ENCODE measurements at regions not wholly inside any gene's neighbourhood (a gene's known extent, or its start where the extent isn't known, plus 50 kb on each side); places are given as distances from the start of the nearest gene placed in this dataset.

DNA sequence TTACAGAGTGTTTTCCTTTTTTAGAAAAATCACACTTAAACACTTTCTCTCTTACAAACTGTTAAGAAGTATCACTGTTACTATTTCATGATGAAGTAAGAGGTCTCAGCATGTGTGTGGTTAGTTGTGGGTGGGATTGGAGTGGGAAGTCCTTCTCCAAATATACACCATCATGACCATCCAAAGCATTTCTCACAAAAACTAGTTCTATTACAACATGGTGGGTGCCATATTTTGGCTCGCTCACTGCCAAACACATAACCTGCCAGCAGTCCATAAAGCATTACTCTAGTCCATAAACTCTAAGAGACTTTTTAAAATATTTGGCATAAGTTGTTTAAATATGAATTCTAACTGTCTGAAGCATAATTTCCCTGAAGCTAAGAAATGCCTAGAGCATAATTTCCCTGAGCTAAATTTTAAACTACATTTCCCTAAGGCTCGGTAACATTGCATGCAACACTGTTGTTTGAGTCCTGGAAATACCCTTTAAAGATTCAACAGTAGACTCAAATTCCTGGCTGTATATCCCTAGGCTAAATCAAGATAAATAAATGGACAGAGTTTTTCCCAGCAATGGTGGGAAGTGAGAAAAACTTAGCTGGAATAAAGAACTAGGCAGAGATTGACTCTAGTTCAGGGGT is 415.0 kb upstream of the INTU start:
- DNase-seq (ENCODE audit: low read depth), result no peak
- TF ChIP-seq, protein P1, sequence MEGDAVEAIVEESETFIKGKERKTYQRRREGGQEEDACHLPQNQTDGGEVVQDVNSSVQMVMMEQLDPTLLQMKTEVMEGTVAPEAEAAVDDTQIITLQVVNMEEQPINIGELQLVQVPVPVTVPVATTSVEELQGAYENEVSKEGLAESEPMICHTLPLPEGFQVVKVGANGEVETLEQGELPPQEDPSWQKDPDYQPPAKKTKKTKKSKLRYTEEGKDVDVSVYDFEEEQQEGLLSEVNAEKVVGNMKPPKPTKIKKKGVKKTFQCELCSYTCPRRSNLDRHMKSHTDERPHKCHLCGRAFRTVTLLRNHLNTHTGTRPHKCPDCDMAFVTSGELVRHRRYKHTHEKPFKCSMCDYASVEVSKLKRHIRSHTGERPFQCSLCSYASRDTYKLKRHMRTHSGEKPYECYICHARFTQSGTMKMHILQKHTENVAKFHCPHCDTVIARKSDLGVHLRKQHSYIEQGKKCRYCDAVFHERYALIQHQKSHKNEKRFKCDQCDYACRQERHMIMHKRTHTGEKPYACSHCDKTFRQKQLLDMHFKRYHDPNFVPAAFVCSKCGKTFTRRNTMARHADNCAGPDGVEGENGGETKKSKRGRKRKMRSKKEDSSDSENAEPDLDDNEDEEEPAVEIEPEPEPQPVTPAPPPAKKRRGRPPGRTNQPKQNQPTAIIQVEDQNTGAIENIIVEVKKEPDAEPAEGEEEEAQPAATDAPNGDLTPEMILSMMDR (conservative IDR thresholded peaks at IDR 0.05; ENCODE audit: low read depth, low read length), result no peak
- H3K4me3 ChIP-seq (ENCODE audit: low read depth, low read length), result no peak overlapping the region

DNA sequence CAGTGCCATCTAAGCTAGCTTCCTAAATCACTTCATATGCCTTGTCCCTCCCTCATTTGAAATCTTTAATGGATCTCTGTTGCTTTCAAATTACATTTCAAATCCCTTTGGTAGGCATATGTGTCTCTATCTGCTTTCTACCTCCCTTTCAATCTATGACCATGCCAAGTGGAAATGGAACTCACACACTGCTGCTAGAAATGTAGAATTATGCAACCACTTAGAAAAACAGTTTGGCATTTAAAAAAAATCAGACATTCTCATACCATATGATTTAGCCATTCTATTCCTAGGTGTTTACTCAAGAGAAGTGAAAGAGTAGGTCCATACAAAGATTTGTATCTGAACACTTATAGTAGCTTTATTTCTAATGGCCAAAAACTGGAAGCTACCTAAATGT is 413.5 kb upstream of the INTU start:
- TF ChIP-seq, protein P1 (conservative IDR thresholded peaks at IDR 0.05; ENCODE audit: low read depth, low read length), result no peak
- no peak overlapping the region for H3K4me3 ChIP-seq (ENCODE audit: low read depth, low read length)

DNA sequence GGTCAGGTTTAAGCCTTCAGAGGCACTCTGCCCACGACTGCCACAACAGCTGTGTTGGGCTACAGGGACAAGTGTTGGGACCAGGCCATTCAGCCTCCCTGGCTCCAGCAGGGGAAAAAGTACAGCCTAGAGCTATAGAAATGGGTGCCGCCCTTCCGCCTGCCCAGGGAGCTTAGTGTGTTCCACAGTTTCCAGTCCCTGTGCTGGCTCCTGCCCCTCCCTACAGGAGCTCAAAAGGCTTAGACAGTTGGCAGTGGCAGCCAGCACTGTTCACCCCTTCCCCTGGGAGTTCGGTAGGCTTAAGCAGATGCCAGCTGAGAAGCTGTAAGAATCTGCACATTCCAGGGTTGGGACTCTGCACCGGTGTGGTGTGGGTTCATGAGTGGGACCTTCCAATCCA is 408.2 kb upstream of the INTU start:
- DNase-seq (ENCODE audit: low read depth), result no peak
- TF ChIP-seq, protein P1 (conservative IDR thresholded peaks at IDR 0.05; ENCODE audit: low read depth, low read length), result no peak
- H3K4me3 ChIP-seq (ENCODE audit: low read depth, low read length), result no peak overlapping the region

More for the DNA sequence above, 413.5 kb upstream of the INTU start:
- DNase-seq (ENCODE audit: low read depth), result no peak

GRCh38 chr4:127229855-127230608 is 402.7 kb upstream of the INTU start:
- TF ChIP-seq, protein P1 (conservative IDR thresholded peaks at IDR 0.05; ENCODE audit: low read depth, low read length), result no peak
- H3K4me3 ChIP-seq (ENCODE audit: low read depth, low read length), result no peak overlapping the region
- no peak for DNase-seq (ENCODE audit: low read depth)

GRCh38 chr4:127236889-127237288 is 395.9 kb upstream of the INTU start:
- TF ChIP-seq, protein P1 (conservative IDR thresholded peaks at IDR 0.05; ENCODE audit: low read depth, low read length), result no peak
- no peak overlapping the region for H3K4me3 ChIP-seq (ENCODE audit: low read depth, low read length)

GRCh38 chr4:127237581-127237980 is 395.2 kb upstream of the INTU start:
- TF ChIP-seq, protein P1 (conservative IDR thresholded peaks at IDR 0.05; ENCODE audit: low read depth, low read length), result no peak
- no peak overlapping the region for H3K4me3 ChIP-seq (ENCODE audit: low read depth, low read length)
- no peak for DNase-seq (ENCODE audit: low read depth)

More at GRCh38 chr4:127236889-127237288, 395.9 kb upstream of the INTU start:
- DNase-seq (ENCODE audit: low read depth), result no peak
